Midbrain (tissue), 1 donor: ENCODE measurements at regions not wholly inside any gene's neighbourhood (a gene's known extent, or its start where the extent isn't known, plus 50 kb on each side); places are given as distances from the start of the nearest gene placed in this dataset.

ENCODE experiments used
- DNase-seq: peaks from one replicate; lab custom pipeline; 2025; lab: John Stamatoyannopoulos, UW

GRCh38 chr21:17900281-17900989 is 81.3 kb upstream of the C21orf91 start:
- DNase-seq = no peak

- DNase-seq = no peak
These were observed 70.0 kb upstream of the C21orf91 start for GRCh38 chr21:17889171-17889570.

GRCh38 chr21:17869115-17869514 is 50.0 kb upstream of the C21orf91 start:
- DNase-seq = no peak
